Lung (tissue), 11 donors: ENCODE measurements at regions not wholly inside any gene's neighbourhood (a gene's known extent, or its start where the extent isn't known, plus 50 kb on each side); places are given as distances from the start of the nearest gene placed in this dataset.

Source experiments
- ATAC-seq: fragments of 200-7000 bp; cut with Tn5 transposase; one replicate; pipeline ENCODE4 v1.9.1; 2020; ENCODE audit warnings: moderate number of reproducible peaks; ENCODE audit not compliant: insufficient read depth, low FRiP score
- DNase-seq, 3 donors: peaks; one replicate each; pipeline ENCODE4 v3.0.0-alpha.2; 2013 to 2017
- H3K27ac ChIP-seq, 2 donors: one replicate each; pipeline ENCODE4 v1.5.1; 2013; ENCODE audit warnings: mild to moderate bottlenecking in 2 of 2, moderate library complexity in 2 of 2, control low read depth in 1 of 2, inconsistent platforms in 1 of 2, low read depth in 1 of 2, low read length in 1 of 2
- H3K27me3 ChIP-seq, 3 donors: one replicate each; pipeline ENCODE4 v1.5.1; 2013; ENCODE audit warnings: low read length in 2 of 3; ENCODE audit not compliant: control insufficient read depth in 3 of 3, insufficient read depth in 3 of 3
- H3K36me3 ChIP-seq, 4 donors: one replicate each; pipeline ENCODE4 v1.5.1; 2013; ENCODE audit warnings: low read length in 4 of 4, mild to moderate bottlenecking in 1 of 4, moderate library complexity in 1 of 4; ENCODE audit not compliant: control insufficient read depth in 4 of 4, insufficient read depth in 4 of 4
- H3K4me1 ChIP-seq, 5 donors: one replicate each; pipeline ENCODE4 v1.5.1; 2013; ENCODE audit warnings: low read length in 5 of 5, mild to moderate bottlenecking in 2 of 5, moderate library complexity in 1 of 5; ENCODE audit not compliant: control insufficient read depth in 5 of 5, insufficient read depth in 5 of 5
- H3K4me3 ChIP-seq: one replicate; pipeline ENCODE4 v1.5.1; 2013; ENCODE audit warnings: mild to moderate bottlenecking, control low read depth, moderate library complexity
- H3K9ac ChIP-seq, 2 donors: one replicate each; pipeline ENCODE4 v1.5.1; 2013; ENCODE audit warnings: low read length in 2 of 2, control low read depth in 1 of 2; ENCODE audit not compliant: insufficient read depth in 1 of 2
- H3K9me3 ChIP-seq, 4 donors: one replicate each; pipeline ENCODE4 v1.5.1; 2013; ENCODE audit warnings: low read length in 3 of 4, mild to moderate bottlenecking in 1 of 4, moderate library complexity in 1 of 4; ENCODE audit not compliant: control insufficient read depth in 4 of 4, insufficient read depth in 3 of 4
- WGBS, 2 donors: extraction: QIAGEN DNeasy Blood & Tissue Kit; methylation state at CpG; one replicate each; pipeline ENCODE4 v1.1.7; 2013; 5-methylcytosine and 5-hydroxymethylcytosine counted together
- TF ChIP-seq, protein P1 (sequence below): IDR thresholded peaks from 2 replicates; pipeline ENCODE4 v1.5.1; 2012; ENCODE audit warnings: mild to moderate bottlenecking; ENCODE audit errors: control extremely low read depth, extremely low read depth
- donor health status: control.
- donor health status: control.
- donor health status: Bipolar disorder and iron deficiency.
- donor health status: healthy.
- donor health status: DM: yes; HTN: yes; CAD: no.

GRCh38 chr13:68064001-68064770 lies 834.0 kb upstream of the PCDH9 start:
- DNase-seq (no peak), ATAC-seq (no peak)
- H3K4me3 ChIP-seq, result no peak overlapping the region
- no peaks in the 10 kb centered on the region for H3K36me3 ChIP-seq
- no peak overlapping the region for H3K9ac ChIP-seq
- TF ChIP-seq, protein P1, sequence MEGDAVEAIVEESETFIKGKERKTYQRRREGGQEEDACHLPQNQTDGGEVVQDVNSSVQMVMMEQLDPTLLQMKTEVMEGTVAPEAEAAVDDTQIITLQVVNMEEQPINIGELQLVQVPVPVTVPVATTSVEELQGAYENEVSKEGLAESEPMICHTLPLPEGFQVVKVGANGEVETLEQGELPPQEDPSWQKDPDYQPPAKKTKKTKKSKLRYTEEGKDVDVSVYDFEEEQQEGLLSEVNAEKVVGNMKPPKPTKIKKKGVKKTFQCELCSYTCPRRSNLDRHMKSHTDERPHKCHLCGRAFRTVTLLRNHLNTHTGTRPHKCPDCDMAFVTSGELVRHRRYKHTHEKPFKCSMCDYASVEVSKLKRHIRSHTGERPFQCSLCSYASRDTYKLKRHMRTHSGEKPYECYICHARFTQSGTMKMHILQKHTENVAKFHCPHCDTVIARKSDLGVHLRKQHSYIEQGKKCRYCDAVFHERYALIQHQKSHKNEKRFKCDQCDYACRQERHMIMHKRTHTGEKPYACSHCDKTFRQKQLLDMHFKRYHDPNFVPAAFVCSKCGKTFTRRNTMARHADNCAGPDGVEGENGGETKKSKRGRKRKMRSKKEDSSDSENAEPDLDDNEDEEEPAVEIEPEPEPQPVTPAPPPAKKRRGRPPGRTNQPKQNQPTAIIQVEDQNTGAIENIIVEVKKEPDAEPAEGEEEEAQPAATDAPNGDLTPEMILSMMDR, result no peak
- no peak overlapping the region for H3K27ac ChIP-seq
- no peaks in the 10 kb centered on the region for H3K9me3 ChIP-seq
- WGBS, 2 donors, result 33 to 49% methylated on average over 4 of the region's 4 CpGs
- no peaks in the 10 kb centered on the region for H3K4me1 ChIP-seq
- H3K27me3 ChIP-seq, result no peaks in the 10 kb centered on the region

DNA sequence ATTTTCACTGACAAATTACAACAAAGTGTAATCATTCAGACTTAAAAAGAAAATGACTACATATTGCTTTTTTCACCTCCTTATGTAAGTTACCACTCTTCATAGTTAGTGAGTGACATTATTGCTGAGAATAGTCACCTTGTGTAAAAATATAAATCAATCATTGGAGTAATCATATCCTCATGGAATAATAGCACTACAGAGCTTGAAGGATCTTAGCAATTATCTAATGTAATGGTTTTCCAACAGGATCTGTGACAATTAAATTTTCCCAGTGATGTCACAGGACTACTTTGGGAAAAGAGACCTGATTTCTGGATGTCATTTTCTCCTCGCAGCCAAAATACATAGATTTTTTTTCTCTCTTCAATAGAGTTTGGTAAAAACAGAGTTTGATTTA lies 833.0 kb upstream of the PCDH9 start:
- TF ChIP-seq, protein P1, result no peak
- 88 to 89% methylated on average over 1 of the region's 1 CpG for WGBS, 2 donors
- DNase-seq (no peak), ATAC-seq (no peak)
- H3K36me3 ChIP-seq, result no peaks in the 10 kb centered on the region
- H3K9ac ChIP-seq, result no peak overlapping the region
- H3K4me1 ChIP-seq, result no peaks in the 10 kb centered on the region
- no peaks in the 10 kb centered on the region for H3K9me3 ChIP-seq
- no peak overlapping the region for H3K27ac ChIP-seq
- H3K4me3 ChIP-seq, result no peak overlapping the region
- H3K27me3 ChIP-seq, result no peaks in the 10 kb centered on the region

GRCh38 chr13:68057836-68058235 lies 827.7 kb upstream of the PCDH9 start:
- Histone ChIP-seq H3K9ac (no peak overlapping the region), H3K4me3 (no peak overlapping the region), H3K36me3 (no peaks in the 10 kb centered on the region), H3K4me1 (no peaks in the 10 kb centered on the region), H3K27me3 (no peaks in the 10 kb centered on the region), H3K9me3 (peaks cover 0 to 5% (median 0%) of the 10 kb centered on the region in 4 donors), H3K27ac (no peak overlapping the region)
- TF ChIP-seq, protein P1, result no peak
- no peak for DNase-seq
- ATAC-seq, result no peak
